Activated B cell treated with CpG ODN at 0.5 μM for 24 hours (primary cell): ENCODE measurements at regions not wholly inside any gene's neighbourhood (a gene's known extent, or its start where the extent isn't known, plus 50 kb on each side); places are given as distances from the start of the nearest gene placed in this dataset.
"Not testable (repeated sequence)": the region's sequence is repeated elsewhere in the genome, so short reads cannot be mapped to it uniquely, and the experiment has no call there.

Source experiments
- ATAC-seq: fragments of 200-7000 bp; cut with Tn5 transposase; one replicate; pipeline ENCODE4 v1.10.0; 2021; ENCODE audit warnings: low read depth, mild to moderate bottlenecking, moderate library complexity
- CTCF ChIA-PET: fragments of 350-600 bp; sonication (Branson Sonifier 250); formaldehyde crosslinking; loops from one replicate; lab custom pipeline; 2021; ENCODE audit warnings: antibody characterized with exemption; lab: Charles Lee
- POLR2A ChIA-PET: fragments of 350-600 bp; sonication (Branson Sonifier 250); formaldehyde crosslinking; loops from one replicate; lab custom pipeline; 2021; ENCODE audit warnings: antibody characterized with exemption; lab: Charles Lee
- DNase-seq: peaks from one replicate; pipeline ENCODE4 v3.0.0; 2022
- H3K27ac Mint-ChIP-seq: one replicate; pipeline ENCODE4 v1.8.0; 2020; ENCODE audit warnings: mixed read lengths
- H3K27me3 Mint-ChIP-seq: one replicate; pipeline ENCODE4 v1.8.0; 2021; ENCODE audit warnings: mixed read lengths
- H3K36me3 Mint-ChIP-seq: one replicate; pipeline ENCODE4 v1.8.0; 2021; ENCODE audit warnings: low read depth, mixed read lengths
- H3K4me1 Mint-ChIP-seq: one replicate; pipeline ENCODE4 v1.8.0; 2021; ENCODE audit warnings: mixed read lengths
- H3K4me3 Mint-ChIP-seq: one replicate; pipeline ENCODE4 v1.8.0; 2020; ENCODE audit warnings: mild to moderate bottlenecking, mixed read lengths
- H3K9me3 Mint-ChIP-seq: one replicate; pipeline ENCODE4 v1.8.0; 2020; ENCODE audit warnings: mixed read lengths
- intact Hi-C: fragments of 100-400 bp; cut with micrococcal nuclease; formaldehyde crosslinking; loops from one replicate; pipeline ENCODE4 v1.15.1; 2024
- TF ChIP-seq, protein P1 (sequence below): fragments of 200-600 bp; IDR thresholded peaks from one replicate; pipeline ENCODE4 v1.8.0; 2022; ENCODE audit warnings: antibody characterized with exemption, mild to moderate bottlenecking

- intact Hi-C loops = no loop called here
- TF ChIP-seq, protein P1, sequence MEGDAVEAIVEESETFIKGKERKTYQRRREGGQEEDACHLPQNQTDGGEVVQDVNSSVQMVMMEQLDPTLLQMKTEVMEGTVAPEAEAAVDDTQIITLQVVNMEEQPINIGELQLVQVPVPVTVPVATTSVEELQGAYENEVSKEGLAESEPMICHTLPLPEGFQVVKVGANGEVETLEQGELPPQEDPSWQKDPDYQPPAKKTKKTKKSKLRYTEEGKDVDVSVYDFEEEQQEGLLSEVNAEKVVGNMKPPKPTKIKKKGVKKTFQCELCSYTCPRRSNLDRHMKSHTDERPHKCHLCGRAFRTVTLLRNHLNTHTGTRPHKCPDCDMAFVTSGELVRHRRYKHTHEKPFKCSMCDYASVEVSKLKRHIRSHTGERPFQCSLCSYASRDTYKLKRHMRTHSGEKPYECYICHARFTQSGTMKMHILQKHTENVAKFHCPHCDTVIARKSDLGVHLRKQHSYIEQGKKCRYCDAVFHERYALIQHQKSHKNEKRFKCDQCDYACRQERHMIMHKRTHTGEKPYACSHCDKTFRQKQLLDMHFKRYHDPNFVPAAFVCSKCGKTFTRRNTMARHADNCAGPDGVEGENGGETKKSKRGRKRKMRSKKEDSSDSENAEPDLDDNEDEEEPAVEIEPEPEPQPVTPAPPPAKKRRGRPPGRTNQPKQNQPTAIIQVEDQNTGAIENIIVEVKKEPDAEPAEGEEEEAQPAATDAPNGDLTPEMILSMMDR = no peak
- no peak for ATAC-seq
- Mint-ChIP-seq H3K27ac (no peak overlapping the region), H3K36me3 (no peaks in the 10 kb centered on the region), H3K4me1 (no peaks in the 10 kb centered on the region), H3K27me3 (peaks cover 2% of the 10 kb centered on the region), H3K4me3 (no peak overlapping the region), H3K9me3 (no peaks in the 10 kb centered on the region)
- DNase-seq = no peak
- ChIA-PET POLR2A (interaction anchor here (0.6 kb wide), 1 partner anchor 639 kb away, joined by 4 read pairs; no protein-coding TSS in a partner anchor), CTCF (no interaction called here)
These were observed 173.1 kb downstream of the TGFB2 start for GRCh38 chr1:218518216-218518740.

- H3K27ac Mint-ChIP-seq, H3K4me3 Mint-ChIP-seq, H3K27me3 Mint-ChIP-seq, H3K36me3 Mint-ChIP-seq, POLR2A ChIA-PET, H3K4me1 Mint-ChIP-seq, DNase-seq, ATAC-seq, H3K9me3 Mint-ChIP-seq: not testable (repeated sequence)
- intact Hi-C loops = loop anchor here (1.0 to 10.0 kb wide), 7 partner anchors 47 to 1292 kb away; no protein-coding TSS in a partner anchor
- CTCF ChIA-PET = interaction anchor here (0.8 to 3.2 kb wide), 3 partner anchors 166 to 180 kb away, joined by 3 to 27 read pairs (median 4); no protein-coding TSS in a partner anchor
These were observed 175.5 kb downstream of the TGFB2 start for GRCh38 chr1:218520646-218521045.

- Mint-ChIP-seq H3K27me3 (peaks cover 8% of the 10 kb centered on the region), H3K36me3 (no peaks in the 10 kb centered on the region), H3K4me3 (no peak overlapping the region), H3K4me1 (no peaks in the 10 kb centered on the region), H3K27ac (no peak overlapping the region), H3K9me3 (no peaks in the 10 kb centered on the region)
- TF ChIP-seq, protein P1 = no peak
- ATAC-seq = no peak
- CTCF ChIA-PET = interaction anchor here (0.6 to 3.2 kb wide), 4 partner anchors 167 to 200 kb away, joined by 3 to 27 read pairs (median 4); no protein-coding TSS in a partner anchor
- POLR2A ChIA-PET = no interaction called here
- DNase-seq = no peak
- intact Hi-C loops = loop anchor here (1.0 to 10.0 kb wide), 7 partner anchors 48 to 1291 kb away; no protein-coding TSS in a partner anchor
These were observed 176.5 kb downstream of the TGFB2 start for GRCh38 chr1:218521414-218522169.

GRCh38 chr1:218524526-218524925 is 179.4 kb downstream of the TGFB2 start:
- ChIA-PET CTCF (no interaction called here), POLR2A (no interaction called here)
- no peaks in the 10 kb centered on the region for H3K4me1 Mint-ChIP-seq
- TF ChIP-seq, protein P1 = no peak
- H3K36me3 Mint-ChIP-seq = no peaks in the 10 kb centered on the region
- no peak overlapping the region for H3K4me3 Mint-ChIP-seq
- H3K27ac Mint-ChIP-seq = no peak overlapping the region
- ATAC-seq (no peak), DNase-seq (no peak)
- H3K27me3 Mint-ChIP-seq = peaks cover 12% of the 10 kb centered on the region
- intact Hi-C loops = loop anchor here (5.0 to 10.0 kb wide), 3 partner anchors 860 to 1288 kb away; no protein-coding TSS in a partner anchor
- H3K9me3 Mint-ChIP-seq = no peaks in the 10 kb centered on the region

DNA sequence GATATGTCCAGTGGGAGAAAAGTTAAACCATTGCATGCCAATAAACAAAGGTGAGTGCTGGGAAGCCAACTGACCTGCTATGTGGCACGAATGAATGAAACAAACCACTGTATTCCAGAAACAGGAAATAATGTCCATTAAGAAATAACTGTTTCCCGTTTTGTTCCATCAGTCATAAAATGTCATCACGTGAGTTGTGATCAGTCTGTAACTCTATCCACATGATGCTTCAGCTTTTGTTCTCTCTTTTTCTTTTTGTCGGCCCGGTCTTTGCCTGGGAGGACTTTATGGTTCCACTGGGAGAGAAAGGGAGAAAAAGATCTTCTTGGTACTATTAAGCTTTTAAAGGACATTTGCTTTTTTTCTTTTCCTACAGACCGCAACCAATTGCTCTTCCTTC is 179.9 kb downstream of the TGFB2 start:
- ATAC-seq (no peak), DNase-seq (no peak)
- Mint-ChIP-seq H3K4me3 (no peak overlapping the region), H3K27ac (no peak overlapping the region), H3K27me3 (peaks cover 12% of the 10 kb centered on the region), H3K4me1 (no peaks in the 10 kb centered on the region), H3K36me3 (no peaks in the 10 kb centered on the region), H3K9me3 (no peaks in the 10 kb centered on the region)
- POLR2A ChIA-PET = no interaction called here
- TF ChIP-seq, protein P1 = no peak
- CTCF ChIA-PET = no interaction called here
- intact Hi-C loops = loop anchor here (10.0 kb wide), 2 partner anchors 860 to 890 kb away; no protein-coding TSS in a partner anchor
